DOHH2 (cell line): ENCODE measurements at regions not wholly inside any gene's neighbourhood (a gene's known extent, or its start where the extent isn't known, plus 50 kb on each side); places are given as distances from the start of the nearest gene placed in this dataset.

Experiments used
- H3F3A ChIP-seq: fragments of 200-600 bp; sonication (generic), shearing (Covaris generic); 2 replicates; pipeline ENCODE4 v1.6.0; 2016; ENCODE audit warnings: antibody characterized with exemption, mild to moderate bottlenecking; ENCODE audit not compliant: control insufficient read depth, insufficient read depth
- H3K27ac ChIP-seq: fragments of 200-600 bp; sonication (generic); 2 replicates; pipeline ENCODE4 v1.5.1; 2014; ENCODE audit warnings: low read depth, mild to moderate bottlenecking, low read length, moderate library complexity
- H3K27me3 ChIP-seq: fragments of 200-600 bp; sonication (generic); 2 replicates; pipeline ENCODE4 v1.6.1; 2014; ENCODE audit warnings: mild to moderate bottlenecking, low read length, mixed read lengths; ENCODE audit not compliant: control insufficient read depth
- H3K36me3 ChIP-seq: fragments of 200-600 bp; sonication (generic); 2 replicates; pipeline ENCODE4 v1.6.1; 2014; ENCODE audit warnings: mild to moderate bottlenecking, low read length, moderate library complexity, mixed read lengths; ENCODE audit not compliant: control insufficient read depth
- H3K4me1 ChIP-seq: fragments of 200-600 bp; sonication (generic); 2 replicates; pipeline ENCODE4 v1.6.1; 2014; ENCODE audit warnings: mild to moderate bottlenecking, low read length, mixed read lengths; ENCODE audit not compliant: control insufficient read depth
- H3K4me2 ChIP-seq: fragments of 200-600 bp; sonication (generic); 2 replicates; pipeline ENCODE4 v1.6.0; 2014; ENCODE audit warnings: mild to moderate bottlenecking, low read length, moderate library complexity
- H3K4me3 ChIP-seq: fragments of 200-600 bp; sonication (generic); 2 replicates; pipeline ENCODE4 v1.5.1; 2014; ENCODE audit warnings: mild to moderate bottlenecking, low read length, mixed read lengths
- H3K79me2 ChIP-seq: fragments of 200-600 bp; sonication (generic); 2 replicates; pipeline ENCODE4 v1.6.1; 2014; ENCODE audit warnings: mild to moderate bottlenecking, low read length, mixed read lengths; ENCODE audit not compliant: control insufficient read depth
- H3K9me2 ChIP-seq: fragments of 200-600 bp; sonication (generic); replicated peaks from 2 replicates; pipeline ENCODE4 v1.6.1; 2014; ENCODE audit warnings: mild to moderate bottlenecking, low read length, mixed read lengths; ENCODE audit not compliant: control insufficient read depth
- H3K9me3 ChIP-seq: fragments of 200-600 bp; sonication (generic); 2 replicates; pipeline ENCODE4 v1.6.1; 2014; ENCODE audit warnings: antibody characterized with exemption, low read length, mixed read lengths; ENCODE audit not compliant: control insufficient read depth, insufficient read depth
- H4K20me1 ChIP-seq: fragments of 200-600 bp; sonication (generic); 2 replicates; pipeline ENCODE4 v1.6.0; 2014; ENCODE audit warnings: low read depth, mild to moderate bottlenecking, antibody characterized with exemption, low read length, moderate library complexity; ENCODE audit not compliant: control insufficient read depth, insufficient read depth
- CTCF ChIP-seq: fragments of 200-600 bp; sonication (generic); IDR thresholded peaks from one replicate; pipeline ENCODE4 v1.5.1; 2014; ENCODE audit warnings: antibody characterized with exemption, mild to moderate bottlenecking, low read depth, low read length; ENCODE audit not compliant: poor library complexity, severe bottlenecking
- EZH2phosphoT487 ChIP-seq: fragments of 200-600 bp; sonication (generic); IDR thresholded peaks from 2 replicates; pipeline ENCODE4 v1.6.1; 2017; ENCODE audit warnings: borderline replicate concordance, mild to moderate bottlenecking, antibody characterized with exemption, low read length, moderate library complexity, mixed read lengths

DNA sequence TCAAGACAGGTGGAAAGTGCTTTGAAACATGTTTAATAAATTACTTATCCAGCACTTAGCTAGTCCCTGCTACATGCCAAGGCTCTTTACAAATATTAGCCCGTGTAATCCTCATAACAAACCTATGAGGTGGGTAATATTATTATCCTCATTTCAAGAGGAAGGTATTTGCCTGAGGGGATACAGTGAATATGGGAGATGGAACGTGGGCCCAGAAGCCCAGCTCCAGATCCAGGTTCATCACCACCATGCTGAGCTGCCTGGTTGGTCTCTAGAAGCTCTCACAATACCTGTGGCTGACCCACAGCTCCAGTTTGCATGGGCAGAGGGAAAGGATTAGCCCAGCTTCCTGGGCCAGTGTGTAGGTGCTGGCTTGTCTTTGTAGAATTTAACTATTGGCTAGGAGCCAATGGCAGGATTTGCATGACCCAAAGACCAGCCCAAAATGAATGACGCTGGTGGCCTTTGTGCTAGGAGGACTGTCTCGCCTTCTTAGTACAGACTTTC is 61.6 kb upstream of the ATP8B1 start:
- H3K4me1 ChIP-seq: peaks cover 10% of the 10 kb centered on the region
- no peak overlapping the region for H3K27ac ChIP-seq
- no peak for TF ChIP-seq CTCF
- no peak for TF ChIP-seq EZH2phosphoT487

GRCh38 chr18:57863706-57864105 is 60.6 kb upstream of the ATP8B1 start:
- TF ChIP-seq EZH2phosphoT487 (no peak), CTCF (no peak)
- Histone ChIP-seq H3K27ac (no peak overlapping the region), H3K36me3 (no peaks in the 10 kb centered on the region), H3K27me3 (peaks cover 15% of the 10 kb centered on the region), H3K9me2 (no peaks in the 10 kb centered on the region), H3K4me2 (no peak overlapping the region), H3K4me1 (peaks cover 10% of the 10 kb centered on the region), H4K20me1 (no peaks in the 10 kb centered on the region), H3K4me3 (no peak overlapping the region), H3F3A (no peaks in the 10 kb centered on the region), H3K9me3 (no peaks in the 10 kb centered on the region), H3K79me2 (no peaks in the 10 kb centered on the region)

More for the DNA sequence above, 61.6 kb upstream of the ATP8B1 start:
- Histone ChIP-seq H3K36me3 (no peaks in the 10 kb centered on the region), H4K20me1 (no peaks in the 10 kb centered on the region), H3K4me2 (peak overlapping the region; percentile 24), H3K9me2 (no peaks in the 10 kb centered on the region), H3K79me2 (no peaks in the 10 kb centered on the region), H3K27me3 (peaks cover 8% of the 10 kb centered on the region), H3K9me3 (no peaks in the 10 kb centered on the region), H3F3A (no peaks in the 10 kb centered on the region), H3K4me3 (no peak overlapping the region)

GRCh38 chr18:57859314-57859713 is 56.2 kb upstream of the ATP8B1 start:
- no peak overlapping the region for H3K4me3 ChIP-seq
- H3K9me3 ChIP-seq: no peaks in the 10 kb centered on the region
- no peaks in the 10 kb centered on the region for H3K36me3 ChIP-seq
- no peak overlapping the region for H3K4me2 ChIP-seq
- no peaks in the 10 kb centered on the region for H4K20me1 ChIP-seq
- H3K4me1 ChIP-seq: no peaks in the 10 kb centered on the region
- H3K27ac ChIP-seq: no peak overlapping the region
- TF ChIP-seq CTCF (peak; percentile 69), EZH2phosphoT487 (no peak)
- no peaks in the 10 kb centered on the region for H3K9me2 ChIP-seq
- H3K79me2 ChIP-seq: no peaks in the 10 kb centered on the region
- peaks cover 36% of the 10 kb centered on the region for H3K27me3 ChIP-seq
- H3F3A ChIP-seq: no peaks in the 10 kb centered on the region
